ENCODE measurements at regions not wholly inside any gene's neighbourhood (a gene's known extent, or its start where the extent isn't known, plus 50 kb on each side); places are given as distances from the start of the nearest gene placed in this dataset.

- no peak overlapping the region for H3K4me2 ChIP-seq (ENCODE audit: extremely low read depth, insufficient read depth, low read length)
- no peaks in the 10 kb centered on the region for H4K20me1 ChIP-seq (ENCODE audit: control insufficient read depth, extremely low read depth, insufficient read depth, low read length)
- no peaks in the 10 kb centered on the region for H3K36me3 ChIP-seq (ENCODE audit: control insufficient read depth, insufficient read depth, low read length)
- no peak overlapping the region for H3K9ac ChIP-seq (ENCODE audit: insufficient read depth, low read length)
- H3K4me3 ChIP-seq (replicated peaks in 1 of 4; ENCODE audit: control extremely low read depth in 1 of 4, insufficient read depth in 1 of 4, low read depth in 3 of 4, low read length in 4 of 4): no peak overlapping the region
- H3K4me1 ChIP-seq (ENCODE audit: control insufficient read depth, extremely low read depth, insufficient read depth, low read length): no peaks in the 10 kb centered on the region
- no peak overlapping the region for H2AFZ ChIP-seq (ENCODE audit: low read length)
- no peak overlapping the region for H3K27ac ChIP-seq (ENCODE audit: insufficient read depth, low read length)
- no peaks in the 10 kb centered on the region for H3K27me3 ChIP-seq (ENCODE audit: control insufficient read depth, insufficient read depth, low read length)
- TF ChIP-seq EZH2 (IDR thresholded peaks at IDR 0.05; ENCODE audit: low read length, missing control alignments) (no peak), CTCF (conservative IDR thresholded peaks at IDR 0.05 in 1 of 2, IDR thresholded peaks at IDR 0.05 in 1 of 2; ENCODE audit: low read depth in 1 of 2, low read length in 2 of 2) (no peak)
- no peaks in the 10 kb centered on the region for H3K79me2 ChIP-seq (ENCODE audit: control insufficient read depth, insufficient read depth, low read length)
- no peak for DNase-seq (ENCODE audit: low read depth in 2 of 2)
- no peaks in the 10 kb centered on the region for H3K9me3 ChIP-seq (ENCODE audit: control insufficient read depth, insufficient read depth, low read depth, low read length)
Measured at GRCh38 chr13:69579351-69579750, 528.3 kb upstream of the ATXN8OS start.

GRCh38 chr13:69571606-69572323 is 535.9 kb upstream of the ATXN8OS start:
- Histone ChIP-seq H3K9me3 (ENCODE audit: control insufficient read depth, insufficient read depth, low read depth, low read length) (no peaks in the 10 kb centered on the region), H3K36me3 (ENCODE audit: control insufficient read depth, insufficient read depth, low read length) (no peaks in the 10 kb centered on the region), H2AFZ (ENCODE audit: low read length) (no peak overlapping the region), H4K20me1 (ENCODE audit: control insufficient read depth, extremely low read depth, insufficient read depth, low read length) (no peaks in the 10 kb centered on the region), H3K4me2 (ENCODE audit: extremely low read depth, insufficient read depth, low read length) (no peak overlapping the region), H3K79me2 (ENCODE audit: control insufficient read depth, insufficient read depth, low read length) (no peaks in the 10 kb centered on the region), H3K4me3 (replicated peaks in 1 of 4; ENCODE audit: control extremely low read depth in 1 of 4, insufficient read depth in 1 of 4, low read depth in 3 of 4, low read length in 4 of 4) (no peak overlapping the region), H3K27ac (ENCODE audit: insufficient read depth, low read length) (no peak overlapping the region), H3K27me3 (ENCODE audit: control insufficient read depth, insufficient read depth, low read length) (no peaks in the 10 kb centered on the region), H3K4me1 (ENCODE audit: control insufficient read depth, extremely low read depth, insufficient read depth, low read length) (no peaks in the 10 kb centered on the region), H3K9ac (ENCODE audit: insufficient read depth, low read length) (no peak overlapping the region)
- TF ChIP-seq CTCF (conservative IDR thresholded peaks at IDR 0.05 in 1 of 2, IDR thresholded peaks at IDR 0.05 in 1 of 2; ENCODE audit: low read depth in 1 of 2, low read length in 2 of 2): no peak
- TF ChIP-seq EZH2 (IDR thresholded peaks at IDR 0.05; ENCODE audit: low read length, missing control alignments): no peak
- no peak for DNase-seq (ENCODE audit: low read depth in 2 of 2)

- no peak overlapping the region for H2AFZ ChIP-seq (ENCODE audit: low read length)
- H3K9me3 ChIP-seq (ENCODE audit: control insufficient read depth, insufficient read depth, low read depth, low read length): no peaks in the 10 kb centered on the region
- H3K4me2 ChIP-seq (ENCODE audit: extremely low read depth, insufficient read depth, low read length): no peak overlapping the region
- no peaks in the 10 kb centered on the region for H3K27me3 ChIP-seq (ENCODE audit: control insufficient read depth, insufficient read depth, low read length)
- H3K79me2 ChIP-seq (ENCODE audit: control insufficient read depth, insufficient read depth, low read length): no peaks in the 10 kb centered on the region
- TF ChIP-seq EZH2 (IDR thresholded peaks at IDR 0.05; ENCODE audit: low read length, missing control alignments) (no peak), CTCF (conservative IDR thresholded peaks at IDR 0.05 in 1 of 2, IDR thresholded peaks at IDR 0.05 in 1 of 2; ENCODE audit: low read depth in 1 of 2, low read length in 2 of 2) (no peak)
- H3K4me3 ChIP-seq (replicated peaks in 1 of 4; ENCODE audit: control extremely low read depth in 1 of 4, insufficient read depth in 1 of 4, low read depth in 3 of 4, low read length in 4 of 4): no peak overlapping the region
- H3K9ac ChIP-seq (ENCODE audit: insufficient read depth, low read length): no peak overlapping the region
- H4K20me1 ChIP-seq (ENCODE audit: control insufficient read depth, extremely low read depth, insufficient read depth, low read length): no peaks in the 10 kb centered on the region
- no peak overlapping the region for H3K27ac ChIP-seq (ENCODE audit: insufficient read depth, low read length)
- H3K36me3 ChIP-seq (ENCODE audit: control insufficient read depth, insufficient read depth, low read length): no peaks in the 10 kb centered on the region
- no peaks in the 10 kb centered on the region for H3K4me1 ChIP-seq (ENCODE audit: control insufficient read depth, extremely low read depth, insufficient read depth, low read length)
- DNase-seq (ENCODE audit: low read depth in 2 of 2): no peak
Measured at GRCh38 chr13:69567514-69567913, 540.1 kb upstream of the ATXN8OS start.

Data from fibroblast of lung (primary cell).